Mucosa of rectum (tissue), 2 donors: ENCODE measurements at regions not wholly inside any gene's neighbourhood (a gene's known extent, or its start where the extent isn't known, plus 50 kb on each side); places are given as distances from the start of the nearest gene placed in this dataset.

ENCODE experiments used
- H3K27ac ChIP-seq, 2 donors: one replicate each; pipeline ENCODE4 v1.7.0; 2013; ENCODE audit warnings: inconsistent platforms in 2 of 2, low read depth in 2 of 2, low read length in 2 of 2
- H3K27me3 ChIP-seq, 2 donors: one replicate each; pipeline ENCODE4 v1.7.0; 2013; ENCODE audit warnings: low read length in 2 of 2; ENCODE audit not compliant: control insufficient read depth in 2 of 2, insufficient read depth in 2 of 2
- H3K36me3 ChIP-seq, 2 donors: one replicate each; pipeline ENCODE4 v1.7.0; 2013; ENCODE audit warnings: low read length in 2 of 2; ENCODE audit not compliant: control insufficient read depth in 2 of 2, insufficient read depth in 2 of 2
- H3K4me1 ChIP-seq, 2 donors: one replicate each; pipeline ENCODE4 v1.7.0; 2013; ENCODE audit warnings: low read length in 2 of 2, mild to moderate bottlenecking in 1 of 2; ENCODE audit not compliant: control insufficient read depth in 2 of 2, insufficient read depth in 2 of 2
- H3K4me3 ChIP-seq, 2 donors: one replicate each; pipeline ENCODE4 v1.7.0; 2013; ENCODE audit warnings: low read length in 2 of 2
- H3K9ac ChIP-seq, 2 donors: one replicate each; pipeline ENCODE4 v1.7.0; 2013; ENCODE audit warnings: low read length in 2 of 2, low read depth in 1 of 2, mild to moderate bottlenecking in 1 of 2
- H3K9me3 ChIP-seq, 2 donors: one replicate each; pipeline ENCODE4 v1.7.0; 2013; ENCODE audit warnings: low read length in 2 of 2; ENCODE audit not compliant: control insufficient read depth in 2 of 2
- donor health status: healthy.
- donor health status: Normal muscosa, but diverticular disease.

DNA sequence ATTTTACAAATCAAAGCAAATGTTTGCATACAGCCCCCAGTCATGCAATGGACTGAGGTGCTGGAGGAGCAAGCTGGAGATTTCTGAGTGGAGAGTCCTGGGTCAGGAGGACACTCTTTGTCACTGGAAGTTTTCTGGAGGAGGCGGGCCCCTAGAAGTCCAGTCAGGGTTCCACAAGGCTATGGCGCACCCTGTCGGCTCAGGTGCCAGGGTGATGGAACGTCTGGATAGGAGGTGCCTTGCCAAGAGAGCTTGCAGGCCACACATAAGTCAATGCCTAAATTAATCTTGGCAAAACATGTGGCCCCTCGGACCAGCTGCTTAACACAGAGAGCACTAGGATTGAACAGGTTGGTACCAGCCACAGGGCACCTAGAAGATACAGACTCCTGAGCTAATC lies 174.7 kb upstream of the CADM1 start:
- no peaks in the 10 kb centered on the region for H3K27me3 ChIP-seq
- no peak overlapping the region for H3K4me3 ChIP-seq
- no peak overlapping the region for H3K9ac ChIP-seq
- H3K9me3 ChIP-seq = no peaks in the 10 kb centered on the region
- no peak overlapping the region for H3K27ac ChIP-seq
- no peaks in the 10 kb centered on the region for H3K4me1 ChIP-seq
- no peaks in the 10 kb centered on the region for H3K36me3 ChIP-seq

DNA sequence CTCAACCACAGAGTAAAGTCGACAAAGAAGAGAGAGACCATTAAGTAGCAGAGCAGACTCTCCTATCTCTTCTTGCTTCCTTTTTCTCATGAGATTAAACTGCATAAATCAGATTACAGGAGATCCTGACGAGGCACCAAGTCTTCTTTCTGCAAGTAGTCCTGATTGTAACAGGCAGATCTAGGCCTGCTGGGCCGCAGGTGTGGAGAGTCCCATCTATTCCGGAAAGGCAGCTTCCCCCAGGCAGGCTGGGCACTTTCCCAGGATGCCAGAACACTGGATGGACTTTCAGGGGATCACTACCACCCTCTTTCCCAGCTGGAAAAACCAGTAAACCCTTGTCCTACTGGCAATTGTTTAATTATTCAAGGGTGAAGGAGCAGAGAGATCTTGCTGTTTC lies 173.0 kb upstream of the CADM1 start:
- Histone ChIP-seq H3K27me3 (no peaks in the 10 kb centered on the region), H3K27ac (no peak overlapping the region), H3K9ac (no peak overlapping the region), H3K4me1 (no peaks in the 10 kb centered on the region), H3K4me3 (no peak overlapping the region), H3K36me3 (no peaks in the 10 kb centered on the region), H3K9me3 (no peaks in the 10 kb centered on the region)

DNA sequence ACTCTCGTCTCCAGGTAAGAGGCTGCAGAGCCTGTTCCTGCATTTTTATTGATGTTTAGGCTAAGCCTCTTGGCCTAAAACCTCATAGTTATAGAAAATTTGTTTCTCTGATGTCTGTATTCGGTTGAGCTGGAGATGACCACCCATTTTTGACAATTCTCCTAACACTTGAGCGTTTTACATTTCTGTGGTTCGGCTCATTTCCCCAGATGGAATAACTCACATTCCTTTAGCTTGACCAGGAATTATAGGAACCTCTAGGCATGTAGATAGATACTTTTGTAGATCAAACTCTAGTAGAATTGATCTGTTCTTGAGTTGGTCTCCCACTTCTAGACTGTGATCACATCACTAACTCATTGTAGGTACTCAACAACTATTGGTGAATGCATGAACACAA lies 172.6 kb upstream of the CADM1 start:
- Histone ChIP-seq H3K4me3 (no peak overlapping the region), H3K9me3 (no peaks in the 10 kb centered on the region), H3K27ac (no peak overlapping the region), H3K9ac (no peak overlapping the region), H3K4me1 (no peaks in the 10 kb centered on the region), H3K27me3 (no peaks in the 10 kb centered on the region), H3K36me3 (no peaks in the 10 kb centered on the region)

DNA sequence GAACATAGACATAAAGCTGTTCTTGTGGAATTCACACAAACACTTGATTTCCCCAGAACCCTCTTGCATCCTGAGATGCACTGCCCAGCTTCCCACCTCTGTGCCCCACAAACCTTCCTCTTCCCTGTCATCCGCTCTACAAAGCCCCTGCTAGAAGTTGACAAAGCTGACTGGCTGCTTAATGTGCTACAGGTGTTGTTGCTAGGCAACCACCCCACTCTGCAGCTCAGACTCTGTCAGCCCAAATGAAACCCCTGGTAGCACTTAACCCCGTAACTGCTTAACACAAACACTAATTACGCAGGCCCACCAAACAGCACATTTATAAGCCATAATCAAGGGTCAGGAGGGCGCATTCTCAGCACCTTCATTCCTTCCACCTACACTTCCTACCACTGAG lies 172.0 kb upstream of the CADM1 start:
- no peak overlapping the region for H3K9ac ChIP-seq
- no peaks in the 10 kb centered on the region for H3K27me3 ChIP-seq
- no peak overlapping the region for H3K4me3 ChIP-seq
- H3K4me1 ChIP-seq = no peaks in the 10 kb centered on the region
- H3K9me3 ChIP-seq = no peaks in the 10 kb centered on the region
- H3K27ac ChIP-seq = no peak overlapping the region
- no peaks in the 10 kb centered on the region for H3K36me3 ChIP-seq

DNA sequence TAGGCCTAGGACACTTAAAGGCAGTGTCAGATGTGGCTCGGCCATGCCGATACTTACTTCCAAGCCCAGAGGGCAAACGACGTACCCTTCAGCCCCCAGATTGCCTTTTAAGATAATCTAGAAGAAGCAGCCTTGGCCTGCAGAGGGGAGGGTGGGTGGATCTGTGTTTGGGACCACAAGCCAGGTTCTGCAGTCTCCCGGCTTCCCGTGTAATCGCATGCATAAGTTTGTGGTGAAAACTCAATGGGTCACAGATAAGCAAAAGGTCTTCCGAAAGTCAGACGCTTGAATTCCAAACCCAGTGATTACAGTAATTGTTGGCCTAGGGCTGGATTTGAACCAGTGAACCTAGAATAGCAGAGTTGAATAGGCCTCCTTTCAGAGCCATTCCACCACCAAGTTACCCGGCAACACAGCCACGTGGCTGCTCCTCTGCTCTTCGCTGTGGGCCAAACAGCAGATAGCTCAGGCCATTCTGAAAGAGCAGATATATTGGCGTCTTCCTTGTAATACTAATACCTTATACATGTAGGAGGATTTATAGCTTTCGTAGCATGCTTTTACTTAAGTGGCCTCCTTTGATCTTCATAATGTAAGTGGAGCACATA lies 170.8 kb upstream of the CADM1 start:
- no peaks in the 10 kb centered on the region for H3K27me3 ChIP-seq
- no peaks in the 10 kb centered on the region for H3K36me3 ChIP-seq
- H3K9me3 ChIP-seq = no peaks in the 10 kb centered on the region
- H3K4me1 ChIP-seq = no peaks in the 10 kb centered on the region
- H3K27ac ChIP-seq = no peak overlapping the region
- no peak overlapping the region for H3K4me3 ChIP-seq
- no peak overlapping the region for H3K9ac ChIP-seq

DNA sequence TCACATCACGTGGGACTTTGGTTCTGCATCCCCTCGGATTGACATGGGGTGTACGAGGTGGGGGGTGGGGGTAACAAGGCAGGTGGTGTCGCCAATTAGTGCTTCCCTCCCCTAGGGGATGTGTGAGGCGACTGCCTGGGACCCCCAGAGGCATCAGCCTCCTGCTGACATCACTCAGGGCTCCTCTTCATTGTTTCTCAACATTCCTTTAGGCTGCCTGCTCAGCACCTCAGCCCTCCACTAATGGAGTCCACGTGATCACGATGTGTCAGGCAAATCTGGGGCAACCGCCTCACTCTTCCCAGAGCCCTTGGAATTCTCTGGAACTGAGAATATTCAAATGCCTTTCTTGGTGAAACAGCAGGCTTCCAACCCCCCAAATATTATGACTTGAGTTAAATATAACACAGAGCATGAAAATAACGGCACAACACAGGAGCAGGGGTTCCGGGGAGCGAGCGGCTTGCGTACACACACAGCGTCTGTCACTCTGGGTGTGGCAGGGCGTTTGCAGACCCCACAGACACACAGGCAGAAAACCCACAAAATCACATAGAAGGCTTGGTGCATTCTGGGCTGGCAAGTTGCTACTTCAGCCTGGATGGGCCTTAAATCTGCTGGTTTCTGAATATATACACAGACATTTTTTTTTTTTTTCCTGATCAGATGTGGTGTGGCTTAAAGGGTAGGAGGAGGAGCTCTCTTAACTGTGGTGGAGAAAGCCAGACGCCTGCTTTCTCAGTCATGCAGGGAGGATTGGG lies 170.1 kb upstream of the CADM1 start:
- H3K9me3 ChIP-seq = no peaks in the 10 kb centered on the region
- H3K4me1 ChIP-seq = no peaks in the 10 kb centered on the region
- H3K27ac ChIP-seq = no peak overlapping the region
- no peak overlapping the region for H3K4me3 ChIP-seq
- no peak overlapping the region for H3K9ac ChIP-seq
- no peaks in the 10 kb centered on the region for H3K27me3 ChIP-seq
- no peaks in the 10 kb centered on the region for H3K36me3 ChIP-seq

DNA sequence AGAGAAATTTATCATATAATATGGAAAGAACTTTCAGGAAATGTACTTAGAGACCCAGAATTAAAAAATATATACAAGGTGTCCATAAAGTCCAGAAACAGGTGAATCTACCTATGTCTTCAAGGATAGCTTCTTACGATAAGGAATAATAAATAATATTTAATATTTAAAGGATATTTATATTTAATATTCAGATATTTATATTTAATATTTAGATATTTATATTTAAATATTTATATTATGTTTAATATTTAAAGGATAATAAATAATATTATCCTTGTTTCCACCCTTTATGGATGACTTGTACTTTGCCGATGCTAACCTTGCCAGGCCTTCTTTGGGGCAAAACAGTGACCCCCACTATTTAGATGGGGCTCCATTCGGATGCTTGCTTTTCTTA lies 169.5 kb upstream of the CADM1 start:
- no peaks in the 10 kb centered on the region for H3K36me3 ChIP-seq
- no peaks in the 10 kb centered on the region for H3K9me3 ChIP-seq
- H3K4me1 ChIP-seq = no peaks in the 10 kb centered on the region
- no peak overlapping the region for H3K9ac ChIP-seq
- no peak overlapping the region for H3K27ac ChIP-seq
- no peak overlapping the region for H3K4me3 ChIP-seq
- no peaks in the 10 kb centered on the region for H3K27me3 ChIP-seq

DNA sequence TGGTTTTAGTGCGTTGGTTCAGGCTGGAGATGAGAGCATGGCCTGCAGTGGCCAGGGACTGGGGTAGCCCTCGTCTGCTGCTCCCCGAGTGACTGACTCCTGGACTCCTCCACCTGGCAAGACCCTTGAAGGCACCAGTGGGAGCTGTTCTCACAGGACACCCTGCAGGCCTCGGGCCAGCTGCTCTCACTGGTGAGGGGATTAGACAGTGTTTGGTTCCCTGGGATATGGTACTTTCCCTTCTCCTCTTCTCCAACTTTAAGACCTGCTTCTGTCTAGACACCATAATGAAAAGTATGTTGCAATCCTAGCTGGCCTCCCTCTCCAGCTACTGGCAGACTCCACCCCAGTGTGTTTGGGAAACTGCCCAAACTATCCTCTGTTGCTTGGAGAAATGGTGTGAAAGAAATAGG lies 168.8 kb upstream of the CADM1 start:
- Histone ChIP-seq H3K36me3 (no peaks in the 10 kb centered on the region), H3K27me3 (no peaks in the 10 kb centered on the region), H3K9me3 (no peaks in the 10 kb centered on the region), H3K9ac (no peak overlapping the region), H3K4me1 (no peaks in the 10 kb centered on the region), H3K4me3 (no peak overlapping the region), H3K27ac (no peak overlapping the region)

DNA sequence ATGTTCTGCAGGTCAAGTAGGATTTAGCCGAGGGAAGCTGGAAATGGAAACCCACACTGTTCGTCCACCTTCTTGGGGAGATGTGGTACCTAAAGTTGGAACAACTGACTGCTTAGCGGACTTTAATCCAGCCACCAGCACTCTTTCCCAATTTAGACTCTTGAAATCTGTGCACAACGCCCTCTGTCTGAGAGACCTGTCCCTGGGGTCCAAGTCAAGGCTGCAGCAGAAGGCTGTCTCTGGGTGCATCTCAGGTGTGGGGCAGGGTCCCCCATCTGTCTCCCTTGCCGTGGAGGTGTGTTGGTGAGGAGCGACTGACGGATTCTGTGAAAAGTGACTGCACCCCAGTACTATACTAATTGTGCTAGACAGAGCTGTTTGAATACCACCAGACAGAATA lies 168.2 kb upstream of the CADM1 start:
- Histone ChIP-seq H3K27me3 (no peaks in the 10 kb centered on the region), H3K36me3 (no peaks in the 10 kb centered on the region), H3K9ac (no peak overlapping the region), H3K9me3 (no peaks in the 10 kb centered on the region), H3K27ac (no peak overlapping the region), H3K4me1 (no peaks in the 10 kb centered on the region), H3K4me3 (no peak overlapping the region)

DNA sequence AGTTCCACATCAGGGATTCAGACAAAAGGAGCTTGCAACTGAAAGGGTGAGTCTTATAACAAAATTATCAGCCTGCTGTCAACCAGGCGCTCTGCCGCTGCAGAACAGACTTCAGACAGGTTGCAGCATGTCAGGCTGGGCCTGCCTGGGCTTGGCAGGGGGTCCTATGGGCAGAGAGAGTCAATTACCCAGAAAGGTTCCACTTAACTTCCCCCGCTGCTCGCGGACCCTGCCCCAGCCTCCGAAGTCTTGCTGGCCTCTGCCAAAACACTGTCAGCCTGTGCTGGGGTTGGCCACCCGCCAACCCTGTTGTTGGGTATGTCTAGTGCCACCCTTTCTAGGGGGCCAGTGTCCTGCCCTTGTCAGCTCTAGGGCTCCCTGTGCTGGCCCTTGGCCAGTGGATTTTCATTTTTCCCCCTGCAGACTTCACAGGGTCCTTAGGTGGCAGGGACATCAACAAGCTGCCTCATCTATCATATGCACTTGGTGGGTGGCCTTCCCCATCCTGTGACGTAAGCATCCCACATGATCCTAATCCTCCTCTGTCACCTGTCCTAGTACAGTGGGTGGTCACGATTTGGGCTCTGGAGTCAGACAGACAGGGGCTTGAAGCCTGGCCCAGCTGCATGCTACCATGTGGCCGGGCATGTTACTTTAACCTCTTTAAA lies 166.5 kb upstream of the CADM1 start:
- H3K9me3 ChIP-seq = no peaks in the 10 kb centered on the region
- H3K36me3 ChIP-seq = no peaks in the 10 kb centered on the region
- no peaks in the 10 kb centered on the region for H3K4me1 ChIP-seq
- H3K4me3 ChIP-seq = no peak overlapping the region
- no peak overlapping the region for H3K27ac ChIP-seq
- no peak overlapping the region for H3K9ac ChIP-seq
- no peaks in the 10 kb centered on the region for H3K27me3 ChIP-seq
